Mesenchymal stem cell (in vitro differentiated cells and primary cell): ENCODE measurements at regions not wholly inside any gene's neighbourhood (a gene's known extent, or its start where the extent isn't known, plus 50 kb on each side); places are given as distances from the start of the nearest gene placed in this dataset.

ENCODE experiments used
- DNase-seq: peaks from one replicate; pipeline ENCODE4 v3.0.0-alpha.2; 2013
- H2AFZ ChIP-seq: one replicate; pipeline ENCODE4 v1.6.1; 2013; ENCODE audit warnings: low read depth, mild to moderate bottlenecking, control low read depth, inconsistent platforms, low read length, moderate library complexity
- H2AK5ac ChIP-seq: 2 replicates; pipeline ENCODE4 v1.6.1; 2013; ENCODE audit warnings: low read length, moderate library complexity, mild to moderate bottlenecking, inconsistent platforms; ENCODE audit not compliant: severe bottlenecking
- H2BK120ac ChIP-seq: one replicate; pipeline ENCODE4 v1.6.1; 2013; ENCODE audit warnings: low read depth, mild to moderate bottlenecking, inconsistent platforms, low read length, moderate library complexity
- H2BK12ac ChIP-seq, 2 experiments: one replicate each; pipeline ENCODE4 v1.6.1; 2013; ENCODE audit warnings: inconsistent platforms in 2 of 2, low read length in 2 of 2, mild to moderate bottlenecking in 2 of 2, moderate library complexity in 2 of 2, control low read depth in 1 of 2
- H2BK15ac ChIP-seq: one replicate; pipeline ENCODE4 v1.6.1; 2013; ENCODE audit warnings: mild to moderate bottlenecking, low read depth, inconsistent platforms; ENCODE audit not compliant: poor library complexity, severe bottlenecking
- H2BK5ac ChIP-seq: 2 replicates; pipeline ENCODE4 v1.6.1; 2013; ENCODE audit warnings: low read depth, mild to moderate bottlenecking, low read length, control low read depth, inconsistent platforms; ENCODE audit not compliant: poor library complexity, severe bottlenecking
- H3K14ac ChIP-seq, 2 experiments: one replicate each; pipeline ENCODE4 v1.6.1; 2013; ENCODE audit warnings: inconsistent platforms in 2 of 2, low read length in 2 of 2, control low read depth in 1 of 2, mild to moderate bottlenecking in 1 of 2, moderate library complexity in 1 of 2
- H3K18ac ChIP-seq, 2 experiments: one replicate each; pipeline ENCODE4 v1.6.1; 2013; ENCODE audit warnings: inconsistent platforms in 2 of 2, low read length in 2 of 2, control low read depth in 1 of 2, low read depth in 1 of 2, mild to moderate bottlenecking in 1 of 2
- H3K23ac ChIP-seq, 2 experiments: one replicate each; pipeline ENCODE4 v1.6.1; 2013; ENCODE audit warnings: inconsistent platforms in 2 of 2, low read length in 2 of 2, mild to moderate bottlenecking in 2 of 2, moderate library complexity in 2 of 2, control low read depth in 1 of 2
- H3K27ac ChIP-seq: 2 replicates; pipeline ENCODE4 v1.5.1; 2013; ENCODE audit warnings: mild to moderate bottlenecking, moderate library complexity, low read length, control low read depth, inconsistent platforms; ENCODE audit not compliant: poor library complexity, severe bottlenecking
- H3K27me3 ChIP-seq, 2 experiments: 2 replicates each; pipeline versions ENCODE4 v1.6.1 to v1.7.0; 2013; ENCODE audit warnings: low read length in 2 of 2, mild to moderate bottlenecking in 2 of 2, moderate library complexity in 2 of 2, control low read depth in 1 of 2, inconsistent platforms in 1 of 2; ENCODE audit not compliant: control insufficient read depth in 1 of 2, insufficient read depth in 1 of 2
- H3K36me3 ChIP-seq, 2 experiments: 2 replicates each; pipeline versions ENCODE4 v1.6.1 to v1.7.0; 2013; ENCODE audit warnings: low read length in 2 of 2, control low read depth in 1 of 2, inconsistent platforms in 1 of 2, low read depth in 1 of 2, mild to moderate bottlenecking in 1 of 2; ENCODE audit not compliant: insufficient read depth in 2 of 2, control insufficient read depth in 1 of 2
- H3K4ac ChIP-seq, 2 experiments: one replicate each; pipeline ENCODE4 v1.6.1; 2013; ENCODE audit warnings: inconsistent platforms in 2 of 2, low read length in 2 of 2, mild to moderate bottlenecking in 2 of 2, moderate library complexity in 2 of 2, control low read depth in 1 of 2, low read depth in 1 of 2
- H3K4me1 ChIP-seq: 2 replicates; pipeline ENCODE4 v1.6.1; 2013; ENCODE audit warnings: low read depth, low read length, control low read depth; ENCODE audit not compliant: control insufficient read depth, insufficient read depth
- H3K4me2 ChIP-seq: 2 replicates; pipeline ENCODE4 v1.6.1; 2013; ENCODE audit warnings: low read length, mild to moderate bottlenecking, inconsistent platforms; ENCODE audit not compliant: poor library complexity, severe bottlenecking
- H3K4me3 ChIP-seq, 2 experiments: 2 replicates each; pipeline versions ENCODE4 v1.5.1 to v1.7.0; 2013; ENCODE audit warnings: low read length in 2 of 2, mild to moderate bottlenecking in 2 of 2, control low read depth in 1 of 2, low read depth in 1 of 2; ENCODE audit not compliant: insufficient read depth in 1 of 2
- H3K79me1 ChIP-seq: replicated peaks from 2 replicates; pipeline ENCODE4 v1.6.1; 2013; ENCODE audit warnings: mild to moderate bottlenecking, control low read depth, low read length, inconsistent platforms; ENCODE audit not compliant: poor library complexity, severe bottlenecking
- H3K9ac ChIP-seq: 2 replicates; pipeline ENCODE4 v1.7.0; 2013; ENCODE audit warnings: mild to moderate bottlenecking, low read length, moderate library complexity
- H3K9me3 ChIP-seq: 2 replicates; pipeline ENCODE4 v1.7.0; 2013; ENCODE audit warnings: mild to moderate bottlenecking, low read length; ENCODE audit not compliant: control insufficient read depth
- H4K8ac ChIP-seq: one replicate; pipeline ENCODE4 v1.6.1; 2013; ENCODE audit warnings: inconsistent platforms, mild to moderate bottlenecking, low read length, moderate library complexity
- H4K91ac ChIP-seq: one replicate; pipeline ENCODE4 v1.6.1; 2013; ENCODE audit warnings: mild to moderate bottlenecking, low read length, inconsistent platforms
- WGBS: methylation state at CpG from one replicate; pipeline ENCODE4 v1.1.7; 2013; ENCODE audit warnings: mixed read lengths; 5-methylcytosine and 5-hydroxymethylcytosine counted together

- Histone ChIP-seq H3K4me3 (no peak overlapping the region), H3K9ac (no peak overlapping the region), H3K27me3 (no peaks in the 10 kb centered on the region), H2BK5ac (no peak overlapping the region), H3K9me3 (no peaks in the 10 kb centered on the region), H2AK5ac (peak overlapping the region; percentile 92), H2AFZ (no peak overlapping the region), H3K23ac (no peak overlapping the region), H4K8ac (peak overlapping the region; percentile 74), H3K79me1 (no peaks in the 10 kb centered on the region), H3K36me3 (no peaks in the 10 kb centered on the region), H3K18ac (peak overlapping the region in 1 of 2 experiments; percentile 53), H3K4me1 (peaks cover 18% of the 10 kb centered on the region), H2BK15ac (no peak overlapping the region), H4K91ac (peak overlapping the region; percentile 75), H2BK120ac (peak overlapping the region; percentile 19), H2BK12ac (peak overlapping the region in 1 of 2 experiments; percentile 70), H3K14ac (no peak overlapping the region), H3K4ac (no peak overlapping the region), H3K27ac (no peak overlapping the region), H3K4me2 (no peak overlapping the region)
- 33% methylated on average over 1 of the region's 3 CpGs for WGBS
- no peak for DNase-seq
These were observed 96.2 kb upstream of the DUSP5 start for GRCh38 chr10:110401401-110402076.

GRCh38 chr10:110402077-110402416 is 95.7 kb upstream of the DUSP5 start:
- Histone ChIP-seq H3K18ac (no peak overlapping the region), H3K23ac (no peak overlapping the region), H4K8ac (no peak overlapping the region), H3K9me3 (no peaks in the 10 kb centered on the region), H3K4me3 (no peak overlapping the region), H3K4ac (no peak overlapping the region), H3K27me3 (no peaks in the 10 kb centered on the region), H2BK120ac (no peak overlapping the region), H3K4me2 (no peak overlapping the region), H3K14ac (no peak overlapping the region), H4K91ac (no peak overlapping the region), H2BK15ac (no peak overlapping the region), H2BK12ac (peak overlapping the region; percentile 9 to 67), H2AFZ (no peak overlapping the region), H3K27ac (no peak overlapping the region), H3K79me1 (no peaks in the 10 kb centered on the region), H3K4me1 (peaks cover 18% of the 10 kb centered on the region), H3K36me3 (no peaks in the 10 kb centered on the region), H2AK5ac (peak overlapping the region; percentile 29), H3K9ac (no peak overlapping the region), H2BK5ac (no peak overlapping the region)
- 98% methylated on average over 8 of the region's 8 CpGs for WGBS
- no peak for DNase-seq

- DNase-seq: no peak
- Histone ChIP-seq H2AFZ (no peak overlapping the region), H2BK12ac (no peak overlapping the region), H2AK5ac (no peak overlapping the region), H4K8ac (no peak overlapping the region), H3K18ac (no peak overlapping the region), H3K4me2 (no peak overlapping the region), H2BK120ac (no peak overlapping the region), H3K9ac (no peak overlapping the region), H3K9me3 (no peaks in the 10 kb centered on the region), H3K27ac (no peak overlapping the region), H3K36me3 (no peaks in the 10 kb centered on the region), H3K23ac (no peak overlapping the region), H4K91ac (peak overlapping the region; percentile 41), H3K4ac (no peak overlapping the region), H3K27me3 (no peaks in the 10 kb centered on the region), H3K4me3 (no peak overlapping the region), H3K79me1 (no peaks in the 10 kb centered on the region), H2BK15ac (no peak overlapping the region), H2BK5ac (no peak overlapping the region), H3K14ac (no peak overlapping the region), H3K4me1 (peaks cover 23% of the 10 kb centered on the region)
- 97% methylated on average over 9 of the region's 9 CpGs for WGBS
These were observed 94.1 kb upstream of the DUSP5 start for GRCh38 chr10:110403593-110403992.

GRCh38 chr10:110404413-110404812 is 93.3 kb upstream of the DUSP5 start:
- 96% methylated on average over 1 of the region's 4 CpGs for WGBS
- no peaks in the 10 kb centered on the region for H3K9me3 ChIP-seq
- no peak overlapping the region for H2AFZ ChIP-seq
- H2BK5ac ChIP-seq: no peak overlapping the region
- H3K9ac ChIP-seq: no peak overlapping the region
- peak overlapping the region; percentile 90 for H2BK15ac ChIP-seq
- peak overlapping the region; percentile 75 for H4K91ac ChIP-seq
- H3K14ac ChIP-seq: peak overlapping the region in 1 of 2 experiments; percentile 68
- no peak overlapping the region for H3K4me3 ChIP-seq
- H2BK12ac ChIP-seq: peak overlapping the region in 1 of 2 experiments; percentile 52
- H2BK120ac ChIP-seq: no peak overlapping the region
- no peaks in the 10 kb centered on the region for H3K79me1 ChIP-seq
- no peaks in the 10 kb centered on the region for H3K27me3 ChIP-seq
- no peak overlapping the region for H3K23ac ChIP-seq
- no peak overlapping the region for H3K27ac ChIP-seq
- H3K36me3 ChIP-seq: no peaks in the 10 kb centered on the region
- no peak for DNase-seq
- H3K4me2 ChIP-seq: no peak overlapping the region
- H3K4me1 ChIP-seq: peaks cover 19% of the 10 kb centered on the region
- H3K4ac ChIP-seq: peak overlapping the region in 1 of 2 experiments; percentile 19
- H4K8ac ChIP-seq: peak overlapping the region; percentile 10
- no peak overlapping the region for H3K18ac ChIP-seq
- H2AK5ac ChIP-seq: peak overlapping the region; percentile 50
